ENCODE measurements at regions not wholly inside any gene's neighbourhood (a gene's known extent, or its start where the extent isn't known, plus 50 kb on each side); places are given as distances from the start of the nearest gene placed in this dataset.

GRCh38 chr2:176418768-176419167, 149.5 kb downstream of the MTX2 start:
- TF ChIP-seq NFRKB (IDR thresholded peaks at IDR 0.05), result no peak
- TF ChIP-seq ELF4 (IDR thresholded peaks at IDR 0.05), result no peak
- TF ChIP-seq SP1 (IDR thresholded peaks at IDR 0.05), result no peak
- no peak for TF ChIP-seq TARDBP (IDR thresholded peaks at IDR 0.05)
- no peak for TF ChIP-seq BHLHE40 (IDR thresholded peaks at IDR 0.05; ENCODE audit: borderline replicate concordance)
- TF ChIP-seq FOXM1 (IDR thresholded peaks at IDR 0.05; ENCODE audit: borderline replicate concordance), result no peak
- no peak for TF ChIP-seq ZNF384 (IDR thresholded peaks at IDR 0.05)
- TF ChIP-seq L3MBTL2 (conservative IDR thresholded peaks at IDR 0.05), result no peak
- TF ChIP-seq CTBP1 (IDR thresholded peaks at IDR 0.05; ENCODE audit: borderline replicate concordance), result no peak

All from HEK293T (cell line).